ENCODE measurements at regions not wholly inside any gene's neighbourhood (a gene's known extent, or its start where the extent isn't known, plus 50 kb on each side); places are given as distances from the start of the nearest gene placed in this dataset.
A peak's percentile ranks its signal among the peaks of the same experiment; 100 is the strongest.

- DNase-seq: no peak
These were observed 95.8 kb upstream of the ABCA1 start for GRCh38 chr9:105023788-105024187.

GRCh38 chr9:105024529-105024928, 96.6 kb upstream of the ABCA1 start:
- DNase-seq: no peak

GRCh38 chr9:105026451-105026850, 98.5 kb upstream of the ABCA1 start:
- DNase-seq: no peak

- no peak for DNase-seq
These were observed 99.1 kb upstream of the ABCA1 start for GRCh38 chr9:105027084-105027483.

GRCh38 chr9:105030285-105030684, 102.3 kb upstream of the ABCA1 start:
- no peak for DNase-seq

GRCh38 chr9:105037139-105037538, 109.2 kb upstream of the ABCA1 start:
- no peak for DNase-seq

GRCh38 chr9:105038051-105038450, 110.1 kb upstream of the ABCA1 start:
- DNase-seq: no peak

GRCh38 chr9:105039175-105039799, 111.3 kb upstream of the ABCA1 start:
- DNase-seq: no peak

- DNase-seq: no peak
These were observed 115.5 kb upstream of the ABCA1 start for GRCh38 chr9:105043370-105043936.

GRCh38 chr9:105044518-105044917, 116.6 kb upstream of the ABCA1 start:
- peak; percentile 38 for DNase-seq

GRCh38 chr9:105046907-105047741, 119.2 kb upstream of the ABCA1 start:
- peak; percentile 78 for DNase-seq

- DNase-seq: no peak
These were observed 119.7 kb upstream of the ABCA1 start for GRCh38 chr9:105047742-105048041.

- DNase-seq: no peak
These were observed 120.4 kb upstream of the ABCA1 start for GRCh38 chr9:105048331-105048730.

- no peak for DNase-seq
These were observed 122.3 kb upstream of the ABCA1 start for GRCh38 chr9:105050296-105050695.

- DNase-seq: no peak
These were observed 123.9 kb upstream of the ABCA1 start for GRCh38 chr9:105051897-105052296.

- no peak for DNase-seq
These were observed 124.4 kb upstream of the ABCA1 start for GRCh38 chr9:105052346-105052745.

GRCh38 chr9:105053209-105053652, 125.3 kb upstream of the ABCA1 start:
- no peak for DNase-seq

- no peak for DNase-seq
These were observed 126.5 kb upstream of the ABCA1 start for GRCh38 chr9:105054491-105054890.

GRCh38 chr9:105055917-105056316, 128.0 kb upstream of the ABCA1 start:
- DNase-seq: no peak

GRCh38 chr9:105057551-105057950, 129.6 kb upstream of the ABCA1 start:
- DNase-seq: no peak

- DNase-seq: no peak
These were observed 131.3 kb upstream of the ABCA1 start for GRCh38 chr9:105059252-105059651.

GRCh38 chr9:105062222-105062855, 134.4 kb upstream of the ABCA1 start:
- DNase-seq: peak; percentile 20

- DNase-seq: peak; percentile 77
These were observed 136.5 kb upstream of the ABCA1 start for GRCh38 chr9:105064248-105065097.

Data from retina (tissue), 1 donor.